ENCODE measurements at regions not wholly inside any gene's neighbourhood (a gene's known extent, or its start where the extent isn't known, plus 50 kb on each side); places are given as distances from the start of the nearest gene placed in this dataset.
"Not testable (repeated sequence)": the region's sequence is repeated elsewhere in the genome, so short reads cannot be mapped to it uniquely, and the experiment has no call there.

GRCh38 chr2:71971493-71971892 lies 176.2 kb downstream of the CYP26B1 start:
- H3K27ac Mint-ChIP-seq: no peak overlapping the region
- no peak overlapping the region for H3K4me3 Mint-ChIP-seq
- H3K27me3 Mint-ChIP-seq: peaks cover 10% of the 10 kb centered on the region
- no peaks in the 10 kb centered on the region for H3K36me3 Mint-ChIP-seq (ENCODE audit: low read depth)
- no peaks in the 10 kb centered on the region for H3K9me3 Mint-ChIP-seq
- no peak for DNase-seq
- no peaks in the 10 kb centered on the region for H3K4me1 Mint-ChIP-seq (ENCODE audit: low read depth)

DNA sequence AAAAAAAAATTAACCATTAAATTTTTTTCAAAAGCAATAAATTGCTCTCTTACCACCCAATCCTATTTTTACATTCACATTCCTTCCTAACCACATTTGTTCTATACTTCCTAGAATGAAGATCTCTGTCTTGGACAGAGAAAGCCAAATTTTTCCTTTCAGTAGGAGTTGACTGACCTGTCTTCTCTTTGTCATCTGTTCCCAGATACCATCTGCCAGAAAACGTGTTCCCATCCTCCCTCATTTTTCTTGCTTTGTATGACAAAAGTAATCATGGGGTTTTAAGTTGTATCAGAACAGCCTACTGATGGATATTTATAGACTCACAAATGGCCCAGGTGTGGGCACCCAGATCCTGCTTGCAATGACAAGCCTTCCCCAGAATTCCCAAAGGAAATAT lies 182.1 kb downstream of the CYP26B1 start:
- no peaks in the 10 kb centered on the region for H3K36me3 Mint-ChIP-seq (ENCODE audit: low read depth)
- no peaks in the 10 kb centered on the region for H3K9me3 Mint-ChIP-seq
- no peaks in the 10 kb centered on the region for H3K27me3 Mint-ChIP-seq
- H3K4me1 Mint-ChIP-seq (ENCODE audit: low read depth): no peaks in the 10 kb centered on the region
- H3K4me3 Mint-ChIP-seq: no peak overlapping the region
- DNase-seq: no peak
- H3K27ac Mint-ChIP-seq: no peak overlapping the region

- Mint-ChIP-seq H3K27me3 (no peaks in the 10 kb centered on the region), H3K9me3 (peaks cover 12% of the 10 kb centered on the region), H3K4me1 (ENCODE audit: low read depth) (no peaks in the 10 kb centered on the region), H3K36me3 (ENCODE audit: low read depth) (no peaks in the 10 kb centered on the region), H3K4me3 (no peak overlapping the region), H3K27ac (no peak overlapping the region)
- no peak for DNase-seq
These were observed 184.6 kb downstream of the CYP26B1 start for GRCh38 chr2:71962911-71963694.

GRCh38 chr2:71962350-71962749 lies 185.3 kb downstream of the CYP26B1 start:
- no peak for DNase-seq
- H3K36me3 Mint-ChIP-seq (ENCODE audit: low read depth): no peaks in the 10 kb centered on the region
- H3K4me1 Mint-ChIP-seq (ENCODE audit: low read depth): no peaks in the 10 kb centered on the region
- no peak overlapping the region for H3K4me3 Mint-ChIP-seq
- H3K9me3 Mint-ChIP-seq: peaks cover 16% of the 10 kb centered on the region
- no peak overlapping the region for H3K27ac Mint-ChIP-seq
- H3K27me3 Mint-ChIP-seq: no peaks in the 10 kb centered on the region

DNA sequence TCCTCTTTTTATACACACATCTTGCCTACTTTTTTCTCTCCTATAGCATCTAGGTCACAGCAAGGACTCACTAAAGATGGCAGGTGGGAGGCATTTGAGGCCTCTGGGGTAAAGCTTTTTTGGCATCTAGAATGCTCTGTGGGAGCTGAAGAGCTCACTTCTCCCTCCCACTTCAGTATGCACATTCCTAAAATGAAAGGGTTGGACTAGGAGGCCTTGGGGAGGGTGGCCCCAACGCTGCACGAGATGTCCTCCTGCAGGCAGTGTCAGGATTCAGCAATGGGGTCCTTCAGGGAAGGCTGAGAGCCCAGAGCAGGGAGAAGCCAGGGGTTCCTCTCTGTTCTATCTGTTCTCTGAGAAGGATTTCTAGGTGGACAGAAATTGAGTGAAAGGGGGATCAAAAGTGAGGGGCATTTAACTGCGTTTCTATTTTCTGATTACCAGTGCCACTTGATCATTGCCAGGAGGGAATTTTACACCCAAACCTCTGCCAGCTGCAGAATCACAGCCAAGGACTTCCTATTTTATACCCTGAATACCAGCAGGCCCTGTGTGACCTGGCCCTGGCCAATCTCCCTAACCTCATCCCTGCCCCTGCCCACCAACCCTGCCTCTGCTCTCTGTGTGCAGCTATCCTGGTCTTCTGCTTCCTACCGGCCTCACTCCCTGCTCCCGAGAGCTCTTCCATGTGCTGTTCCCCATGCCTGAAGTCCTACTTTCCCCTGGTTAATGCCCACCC lies 186.2 kb downstream of the CYP26B1 start:
- H3K27me3 Mint-ChIP-seq: no peaks in the 10 kb centered on the region
- H3K9me3 Mint-ChIP-seq: peaks cover 21% of the 10 kb centered on the region
- no peak overlapping the region for H3K27ac Mint-ChIP-seq
- no peaks in the 10 kb centered on the region for H3K4me1 Mint-ChIP-seq (ENCODE audit: low read depth)
- H3K4me3 Mint-ChIP-seq: no peak overlapping the region
- no peaks in the 10 kb centered on the region for H3K36me3 Mint-ChIP-seq (ENCODE audit: low read depth)
- DNase-seq: no peak

GRCh38 chr2:71959494-71959893 lies 188.2 kb downstream of the CYP26B1 start:
- H3K36me3 Mint-ChIP-seq (ENCODE audit: low read depth): no peaks in the 10 kb centered on the region
- H3K4me1 Mint-ChIP-seq (ENCODE audit: low read depth): no peaks in the 10 kb centered on the region
- no peak overlapping the region for H3K27ac Mint-ChIP-seq
- H3K27me3 Mint-ChIP-seq: no peaks in the 10 kb centered on the region
- H3K4me3 Mint-ChIP-seq: no peak overlapping the region
- no peak for DNase-seq
- peaks cover 21% of the 10 kb centered on the region for H3K9me3 Mint-ChIP-seq

DNA sequence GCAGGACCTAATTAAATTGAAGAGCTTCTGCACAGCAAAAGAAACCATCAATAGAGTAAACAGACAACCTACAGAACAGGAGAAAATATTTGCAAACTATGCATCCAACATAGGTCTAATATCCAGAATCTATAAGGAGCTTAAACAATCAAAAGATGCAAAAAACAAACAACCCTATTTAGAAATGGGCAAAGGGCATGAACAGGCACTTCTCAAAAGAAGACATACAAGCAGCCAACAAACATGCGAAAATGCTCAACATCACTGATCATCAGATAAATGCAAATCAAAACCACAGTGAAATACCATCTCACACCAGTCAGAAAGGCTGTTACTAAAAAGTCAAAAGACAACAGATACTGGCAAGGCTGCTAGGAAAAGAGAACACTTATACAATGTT lies 189.2 kb downstream of the CYP26B1 start:
- H3K4me1 Mint-ChIP-seq (ENCODE audit: low read depth); DNase-seq; H3K36me3 Mint-ChIP-seq (ENCODE audit: low read depth); H3K27ac Mint-ChIP-seq; H3K4me3 Mint-ChIP-seq; H3K27me3 Mint-ChIP-seq: not testable (repeated sequence)
- peaks cover 21% of the 10 kb centered on the region for H3K9me3 Mint-ChIP-seq

DNA sequence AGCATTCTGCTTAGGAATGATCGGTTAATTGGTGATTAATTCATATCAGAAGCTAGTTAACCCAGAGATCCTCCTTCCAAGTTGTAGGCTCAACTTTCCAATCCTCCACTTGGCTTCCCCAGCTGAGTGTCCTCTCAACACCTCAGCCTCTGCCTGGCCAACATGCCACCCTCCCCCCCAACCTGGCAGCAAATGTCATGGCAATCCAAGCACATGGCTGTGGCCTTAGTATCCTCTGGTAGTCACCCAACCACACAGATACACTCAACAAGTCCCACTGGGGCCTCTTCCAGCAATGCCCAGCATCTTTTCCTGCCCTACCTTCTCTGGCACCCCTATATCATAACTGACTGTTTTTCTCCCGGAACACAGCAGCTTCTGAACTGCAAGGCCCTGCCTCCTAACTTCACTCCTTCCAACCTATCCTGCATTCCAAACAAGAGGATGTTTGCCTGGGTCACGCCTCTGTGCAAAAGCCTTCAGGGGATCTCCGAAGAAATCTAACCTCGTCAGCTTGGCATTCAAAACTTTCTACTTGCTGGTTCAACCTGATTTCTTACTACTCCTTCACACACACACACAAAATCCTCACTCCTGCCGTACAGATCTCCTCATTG lies 195.0 kb downstream of the CYP26B1 start:
- DNase-seq: no peak
- H3K4me1 Mint-ChIP-seq (ENCODE audit: low read depth): no peaks in the 10 kb centered on the region
- no peak overlapping the region for H3K4me3 Mint-ChIP-seq
- no peaks in the 10 kb centered on the region for H3K36me3 Mint-ChIP-seq (ENCODE audit: low read depth)
- H3K27ac Mint-ChIP-seq: no peak overlapping the region
- H3K9me3 Mint-ChIP-seq: peaks cover 7% of the 10 kb centered on the region
- H3K27me3 Mint-ChIP-seq: peaks cover 8% of the 10 kb centered on the region

GRCh38 chr2:71951718-71952404 lies 195.8 kb downstream of the CYP26B1 start:
- Mint-ChIP-seq H3K9me3 (peaks cover 1% of the 10 kb centered on the region), H3K4me3 (no peak overlapping the region), H3K4me1 (ENCODE audit: low read depth) (no peaks in the 10 kb centered on the region), H3K36me3 (ENCODE audit: low read depth) (no peaks in the 10 kb centered on the region), H3K27ac (no peak overlapping the region), H3K27me3 (peaks cover 8% of the 10 kb centered on the region)
- no peak for DNase-seq

DNA sequence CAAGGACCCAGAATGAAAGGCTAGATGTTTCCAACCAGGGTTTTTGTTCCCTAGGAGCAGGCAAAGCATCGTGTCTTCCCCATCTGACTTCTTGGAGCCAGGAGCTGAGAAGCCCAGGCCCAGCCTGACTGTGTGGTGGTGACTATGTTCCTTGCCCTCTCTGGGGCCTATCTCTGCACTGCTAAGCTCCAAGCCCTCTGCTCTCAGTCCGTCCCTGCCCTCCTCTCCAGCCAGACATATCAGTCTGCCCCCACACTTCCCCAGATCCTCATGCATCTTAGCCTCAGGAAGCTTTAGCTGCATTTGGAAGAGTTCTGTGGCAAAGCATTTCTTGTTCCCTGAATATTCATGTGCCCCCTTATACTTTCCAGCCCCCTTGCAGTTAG lies 196.6 kb downstream of the CYP26B1 start:
- no peaks in the 10 kb centered on the region for H3K4me1 Mint-ChIP-seq (ENCODE audit: low read depth)
- no peak overlapping the region for H3K27ac Mint-ChIP-seq
- H3K9me3 Mint-ChIP-seq: no peaks in the 10 kb centered on the region
- H3K36me3 Mint-ChIP-seq (ENCODE audit: low read depth): no peaks in the 10 kb centered on the region
- H3K27me3 Mint-ChIP-seq: peaks cover 8% of the 10 kb centered on the region
- H3K4me3 Mint-ChIP-seq: no peak overlapping the region
- no peak for DNase-seq

DNA sequence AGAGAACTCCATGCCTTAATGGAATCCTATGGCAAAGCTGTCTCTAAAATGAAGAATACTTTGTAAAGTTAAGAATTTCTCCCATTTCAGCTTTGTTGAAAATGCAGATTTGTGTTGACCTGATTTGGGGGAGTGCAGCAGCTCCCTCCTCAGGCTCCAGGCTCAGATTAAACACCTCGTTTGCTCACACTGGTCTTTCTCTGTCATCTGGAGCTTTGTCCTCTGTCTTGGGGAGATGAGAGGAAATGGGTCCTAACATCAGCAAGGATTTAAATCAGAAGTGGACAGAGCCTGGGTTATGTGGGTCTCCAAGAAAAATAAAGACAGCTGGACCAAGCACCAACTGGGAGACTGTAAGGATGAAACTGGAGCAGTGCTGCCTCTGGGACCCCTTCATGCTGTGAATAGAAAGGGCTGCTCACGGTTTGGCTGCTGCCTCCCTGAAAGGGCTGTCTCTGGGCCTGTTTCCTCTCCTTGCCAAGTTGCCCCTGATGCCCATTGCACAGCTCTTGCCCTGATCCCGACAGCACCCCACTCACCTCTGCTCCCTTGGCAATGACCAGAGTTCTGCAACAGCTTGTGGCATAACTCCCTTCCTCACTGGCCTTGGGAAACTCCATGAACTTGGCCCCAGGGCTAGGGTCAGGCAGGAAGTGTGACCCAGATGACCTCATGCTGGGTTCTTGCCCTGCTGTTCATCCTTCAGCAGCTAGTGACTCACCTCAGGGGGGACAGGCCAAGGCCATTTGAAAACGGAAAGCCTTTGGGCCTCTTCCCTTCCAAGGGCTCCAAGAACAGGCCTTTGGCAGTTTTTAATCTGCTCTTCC lies 197.2 kb downstream of the CYP26B1 start:
- no peaks in the 10 kb centered on the region for H3K36me3 Mint-ChIP-seq (ENCODE audit: low read depth)
- H3K27me3 Mint-ChIP-seq: peaks cover 8% of the 10 kb centered on the region
- DNase-seq: no peak
- no peak overlapping the region for H3K27ac Mint-ChIP-seq
- no peaks in the 10 kb centered on the region for H3K9me3 Mint-ChIP-seq
- no peaks in the 10 kb centered on the region for H3K4me1 Mint-ChIP-seq (ENCODE audit: low read depth)
- no peak overlapping the region for H3K4me3 Mint-ChIP-seq

DNA sequence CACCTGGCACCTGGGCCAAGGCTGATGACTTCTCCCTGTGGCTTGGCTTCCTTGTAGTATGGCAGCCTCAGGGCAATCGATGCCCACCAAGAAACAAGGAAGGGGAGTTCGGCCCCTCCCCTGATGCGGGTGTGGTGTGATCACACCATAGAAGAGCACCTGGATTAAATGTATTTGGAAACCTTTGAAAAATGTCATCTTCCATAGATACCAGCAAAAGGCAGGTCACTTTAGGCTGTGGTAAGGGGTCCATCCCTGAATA lies 198.2 kb downstream of the CYP26B1 start:
- Mint-ChIP-seq H3K27ac (no peak overlapping the region), H3K36me3 (ENCODE audit: low read depth) (no peaks in the 10 kb centered on the region), H3K4me3 (no peak overlapping the region), H3K4me1 (ENCODE audit: low read depth) (no peaks in the 10 kb centered on the region), H3K27me3 (peaks cover 8% of the 10 kb centered on the region), H3K9me3 (no peaks in the 10 kb centered on the region)
- no peak for DNase-seq

DNA sequence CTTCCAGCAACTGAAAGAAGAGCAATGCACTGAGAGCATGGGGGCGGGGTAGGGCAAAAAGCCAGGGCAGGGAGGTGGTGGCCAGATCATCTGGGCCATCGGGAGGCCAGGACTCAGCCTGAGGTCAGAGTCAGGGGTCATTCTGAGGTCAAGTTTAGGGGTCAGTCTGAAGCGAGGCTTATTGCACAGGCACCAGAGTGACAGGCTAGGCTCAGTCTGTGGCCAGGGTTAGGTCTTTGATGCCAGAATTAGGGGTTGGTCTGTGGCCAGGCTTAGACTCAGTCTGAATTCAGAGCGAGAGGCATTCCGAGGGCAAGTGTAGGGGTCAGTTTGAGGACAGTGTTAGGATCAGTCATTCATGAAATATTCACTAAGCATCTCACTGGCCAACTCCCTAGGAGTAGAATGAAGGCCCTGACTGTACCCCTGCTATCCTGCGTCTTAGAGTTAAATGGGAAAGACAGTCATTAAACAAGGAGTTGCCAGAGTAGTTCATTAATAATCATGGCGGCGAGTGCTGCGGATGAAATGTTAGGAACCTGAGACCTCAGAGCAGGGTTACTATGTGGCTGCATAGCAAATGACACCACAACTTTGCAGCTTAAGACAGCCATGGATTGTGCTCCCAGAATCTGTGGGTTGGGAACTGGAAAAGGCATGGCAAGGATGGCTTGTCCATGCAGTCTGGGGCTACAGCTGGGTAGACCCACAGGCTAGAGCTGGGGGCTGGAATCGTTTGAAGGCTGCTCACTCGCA lies 198.7 kb downstream of the CYP26B1 start:
- H3K36me3 Mint-ChIP-seq (ENCODE audit: low read depth): no peaks in the 10 kb centered on the region
- DNase-seq: no peak
- H3K9me3 Mint-ChIP-seq: no peaks in the 10 kb centered on the region
- H3K4me1 Mint-ChIP-seq (ENCODE audit: low read depth): no peaks in the 10 kb centered on the region
- no peak overlapping the region for H3K27ac Mint-ChIP-seq
- peaks cover 4% of the 10 kb centered on the region for H3K27me3 Mint-ChIP-seq
- no peak overlapping the region for H3K4me3 Mint-ChIP-seq

- Mint-ChIP-seq H3K27ac (no peak overlapping the region), H3K9me3 (no peaks in the 10 kb centered on the region), H3K36me3 (ENCODE audit: low read depth) (no peaks in the 10 kb centered on the region), H3K27me3 (peaks cover 8% of the 10 kb centered on the region), H3K4me3 (no peak overlapping the region), H3K4me1 (ENCODE audit: low read depth) (no peaks in the 10 kb centered on the region)
- DNase-seq: no peak
These were observed 199.9 kb downstream of the CYP26B1 start for GRCh38 chr2:71947809-71948208.
